K562 (cell line): ENCODE measurements at regions not wholly inside any gene's neighbourhood (a gene's known extent, or its start where the extent isn't known, plus 50 kb on each side); places are given as distances from the start of the nearest gene placed in this dataset.

Experiments
- ATF1 ChIP-seq, 2 experiments: fragments of 450-650 bp in 1 of 2; IDR thresholded peaks; 2 replicates each; pipeline ENCODE4 v1.6.1; 2016; ENCODE audit warnings: missing compliant biosample characterization in 1 of 2, missing genetic modification characterization in 1 of 2
- BRCA1 ChIP-seq, 2 experiments: fragments of 450-650 bp in 1 of 2; sonication (generic) in 1 of 2; formaldehyde crosslinking in 1 of 2; IDR thresholded peaks; 2 replicates each; pipeline versions ENCODE4 v1.5.0 to v1.6.1; 2017 to 2020; ENCODE audit warnings: mild to moderate bottlenecking in 1 of 2, missing genetic modification reagents in 1 of 2
- CHD1 ChIP-seq: fragments of 200-600 bp; sonication (generic); IDR thresholded peaks from one replicate; pipeline ENCODE4 v1.6.1; 2012; ENCODE audit warnings: mild to moderate bottlenecking, moderate library complexity, low read length, inconsistent platforms
- COPS2 ChIP-seq: fragments of 450-650 bp; conservative IDR thresholded peaks from 2 replicates; pipeline ENCODE4 v1.6.1; 2016; ENCODE audit warnings: mild to moderate bottlenecking, moderate library complexity
- E2F3 ChIP-seq: fragments of 250-450 bp; sonication (Bioruptor Pico); IDR thresholded peaks from 2 replicates; pipeline ENCODE4 v1.4.0; 2020; ENCODE audit warnings: mild to moderate bottlenecking
- NR4A1 ChIP-seq, 2 experiments: fragments of 250-450 bp in 1 of 2; fragments of 450-650 bp in 1 of 2; sonication (Bioruptor Pico) in 1 of 2; IDR thresholded peaks; 2 replicates each; pipeline versions ENCODE4 v1.4.0 to v1.6.1; 2016 to 2020; ENCODE audit warnings: mild to moderate bottlenecking in 2 of 2, missing compliant biosample characterization in 1 of 2, missing genetic modification characterization in 1 of 2, moderate library complexity in 1 of 2
- SIX5 ChIP-seq, 2 experiments: IDR thresholded peaks; 2 replicates each; pipeline ENCODE4 v1.6.1; 2011; ENCODE audit warnings: low read length in 2 of 2, borderline replicate concordance in 1 of 2, low read depth in 1 of 2, mild to moderate bottlenecking in 1 of 2, moderate library complexity in 1 of 2; ENCODE audit not compliant: insufficient read depth in 1 of 2
- SREBF1 ChIP-seq: fragments of 150-350 bp; IDR thresholded peaks from 2 replicates; pipeline ENCODE4 v1.6.1; 2014; ENCODE audit warnings: antibody characterized with exemption, low read depth, low read length, borderline replicate concordance
- TBL1XR1 ChIP-seq, 2 experiments: IDR thresholded peaks; 2 replicates each; pipeline ENCODE4 v1.6.1; 2012; ENCODE audit warnings: improper control_type of control experiment in 2 of 2, low read length in 2 of 2, mild to moderate bottlenecking in 1 of 2
- THRB ChIP-seq: fragments of 450-650 bp; formaldehyde crosslinking; conservative IDR thresholded peaks from 2 replicates; pipeline ENCODE4 v1.4.0; 2022; ENCODE audit warnings: mild to moderate bottlenecking, missing genetic modification characterization
- ZFP30 ChIP-seq: fragments of 250-450 bp; sonication (Bioruptor Pico); IDR thresholded peaks from 2 replicates; pipeline ENCODE4 v1.8.0; 2022; ENCODE audit warnings: moderate library complexity, mild to moderate bottlenecking, inconsistent platforms, borderline replicate concordance
- ZFPM2 ChIP-seq: fragments of 250-450 bp; sonication (Bioruptor Pico); IDR thresholded peaks from 2 replicates; pipeline ENCODE4 v1.5.1; 2022; ENCODE audit warnings: mild to moderate bottlenecking
- ZNF445 ChIP-seq: fragments of 250-450 bp; sonication (Bioruptor Pico); IDR thresholded peaks from 2 replicates; pipeline ENCODE4 v1.4.0; 2020; ENCODE audit warnings: low read depth, mild to moderate bottlenecking, moderate library complexity
- ZNF561 ChIP-seq: fragments of 450-650 bp; formaldehyde crosslinking; conservative IDR thresholded peaks from 2 replicates; pipeline ENCODE4 v1.4.0; 2020; ENCODE audit warnings: mild to moderate bottlenecking, moderate library complexity
- ZNF717 ChIP-seq: fragments of 250-450 bp; sonication (Bioruptor Pico); IDR thresholded peaks from 2 replicates; pipeline ENCODE4 v1.5.0; 2021
- ZNF75A ChIP-seq: fragments of 450-650 bp; formaldehyde crosslinking; IDR thresholded peaks from 2 replicates; pipeline ENCODE4 v1.4.0; 2020; ENCODE audit warnings: mild to moderate bottlenecking
- TF ChIP-seq, protein P1 (sequence below): fragments of 250-450 bp; sonication (Bioruptor Pico); IDR thresholded peaks from 2 replicates; pipeline ENCODE4 v1.4.0; 2020
- TF ChIP-seq, protein P2 (sequence below): fragments of 250-450 bp; sonication (Bioruptor Pico); IDR thresholded peaks from 2 replicates; pipeline ENCODE4 v1.4.0; 2020; ENCODE audit warnings: mild to moderate bottlenecking, moderate library complexity
- TF ChIP-seq, protein P3 (sequence below): fragments of 250-450 bp; sonication (Bioruptor Pico); IDR thresholded peaks from 2 replicates; pipeline ENCODE4 v1.8.0; 2022; ENCODE audit warnings: moderate library complexity, mild to moderate bottlenecking, inconsistent platforms

DNA sequence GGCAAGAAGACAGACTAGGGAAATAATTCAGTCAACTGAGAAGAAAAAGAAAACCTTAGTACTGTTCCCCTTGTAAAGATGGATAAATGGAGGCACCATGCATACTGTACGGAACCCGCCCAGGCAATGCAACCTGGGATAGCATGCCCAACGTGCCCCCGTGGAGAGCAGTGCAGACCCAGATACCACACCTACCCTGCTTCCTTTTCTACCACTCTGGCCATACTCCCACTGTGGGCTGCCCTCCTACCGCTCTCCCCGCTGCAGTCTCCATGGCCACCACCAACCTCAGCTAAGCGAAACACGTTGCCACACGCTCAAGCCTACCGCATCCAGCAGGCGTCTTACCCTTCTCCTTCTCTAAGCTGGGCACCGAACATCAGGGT, 117.4 kb upstream of the SERPIND1 start (continued):
- TF ChIP-seq, protein P1, sequence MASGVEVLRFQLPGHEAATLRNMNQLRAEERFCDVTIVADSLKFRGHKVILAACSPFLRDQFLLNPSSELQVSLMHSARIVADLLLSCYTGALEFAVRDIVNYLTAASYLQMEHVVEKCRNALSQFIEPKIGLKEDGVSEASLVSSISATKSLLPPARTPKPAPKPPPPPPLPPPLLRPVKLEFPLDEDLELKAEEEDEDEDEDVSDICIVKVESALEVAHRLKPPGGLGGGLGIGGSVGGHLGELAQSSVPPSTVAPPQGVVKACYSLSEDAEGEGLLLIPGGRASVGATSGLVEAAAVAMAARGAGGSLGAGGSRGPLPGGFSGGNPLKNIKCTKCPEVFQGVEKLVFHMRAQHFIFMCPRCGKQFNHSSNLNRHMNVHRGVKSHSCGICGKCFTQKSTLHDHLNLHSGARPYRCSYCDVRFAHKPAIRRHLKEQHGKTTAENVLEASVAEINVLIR (CRISPR knock-in tag): peak; percentile 12; the same call in 1 of the 2 replicates
- TF ChIP-seq, protein P2, sequence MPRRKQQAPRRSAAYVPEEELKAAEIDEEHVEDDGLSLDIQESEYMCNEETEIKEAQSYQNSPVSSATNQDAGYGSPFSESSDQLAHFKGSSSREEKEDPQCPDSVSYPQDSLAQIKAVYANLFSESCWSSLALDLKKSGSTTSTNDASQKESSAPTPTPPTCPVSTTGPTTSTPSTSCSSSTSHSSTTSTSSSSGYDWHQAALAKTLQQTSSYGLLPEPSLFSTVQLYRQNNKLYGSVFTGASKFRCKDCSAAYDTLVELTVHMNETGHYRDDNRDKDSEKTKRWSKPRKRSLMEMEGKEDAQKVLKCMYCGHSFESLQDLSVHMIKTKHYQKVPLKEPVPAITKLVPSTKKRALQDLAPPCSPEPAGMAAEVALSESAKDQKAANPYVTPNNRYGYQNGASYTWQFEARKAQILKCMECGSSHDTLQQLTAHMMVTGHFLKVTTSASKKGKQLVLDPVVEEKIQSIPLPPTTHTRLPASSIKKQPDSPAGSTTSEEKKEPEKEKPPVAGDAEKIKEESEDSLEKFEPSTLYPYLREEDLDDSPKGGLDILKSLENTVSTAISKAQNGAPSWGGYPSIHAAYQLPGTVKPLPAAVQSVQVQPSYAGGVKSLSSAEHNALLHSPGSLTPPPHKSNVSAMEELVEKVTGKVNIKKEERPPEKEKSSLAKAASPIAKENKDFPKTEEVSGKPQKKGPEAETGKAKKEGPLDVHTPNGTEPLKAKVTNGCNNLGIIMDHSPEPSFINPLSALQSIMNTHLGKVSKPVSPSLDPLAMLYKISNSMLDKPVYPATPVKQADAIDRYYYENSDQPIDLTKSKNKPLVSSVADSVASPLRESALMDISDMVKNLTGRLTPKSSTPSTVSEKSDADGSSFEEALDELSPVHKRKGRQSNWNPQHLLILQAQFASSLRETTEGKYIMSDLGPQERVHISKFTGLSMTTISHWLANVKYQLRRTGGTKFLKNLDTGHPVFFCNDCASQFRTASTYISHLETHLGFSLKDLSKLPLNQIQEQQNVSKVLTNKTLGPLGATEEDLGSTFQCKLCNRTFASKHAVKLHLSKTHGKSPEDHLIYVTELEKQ (CRISPR knock-in tag): no peak
- TF ChIP-seq SREBF1 (no peak; the same call in 1 of the 2 replicates), COPS2 (no peak), ZNF717 (peak; percentile 95; the same call in 1 of the 2 replicates), ZFP30 (CRISPR knock-in tag) (no peak), ZFPM2 (peak; percentile 94), CHD1 (no peak), ZNF445 (no peak), THRB (CRISPR knock-in tag) (peak; percentile 94), ZNF561 (no peak), BRCA1 (IDR thresholded peaks at IDR 0.05) (no peak), BRCA1 (CRISPR knock-in tag; IDR thresholded peaks at IDR 0.05) (0 out of 2 replicates have a peak, but pooled peaks have one; percentile 94), ZNF75A (CRISPR knock-in tag) (no peak), E2F3 (CRISPR knock-in tag) (0 out of 2 replicates have a peak, but pooled peaks have one; percentile 42), ATF1 (CRISPR knock-in tag; IDR thresholded peaks at IDR 0.05) (no peak), ATF1 (tag; IDR thresholded peaks at IDR 0.05) (no peak), TBL1XR1 (IDR thresholded peaks at IDR 0.05; ENCODE audit: low read length in 2 of 2) (peak in 1 of 2 experiments; percentile 83; a peak in 2 of 4 replicates), NR4A1 (CRISPR knock-in tag; IDR thresholded peaks at IDR 0.05) (peak; percentile 92; the same call in 1 of the 2 replicates), NR4A1 (tag; IDR thresholded peaks at IDR 0.05) (no peak), SIX5 (IDR thresholded peaks at IDR 0.05; ENCODE audit: borderline replicate concordance in 1 of 2, insufficient read depth in 1 of 2, low read depth in 1 of 2, low read length in 2 of 2) (0 out of 4 replicates have a peak, but pooled peaks of 1 of the 2 experiments have one; percentile 9)
- TF ChIP-seq, protein P3, sequence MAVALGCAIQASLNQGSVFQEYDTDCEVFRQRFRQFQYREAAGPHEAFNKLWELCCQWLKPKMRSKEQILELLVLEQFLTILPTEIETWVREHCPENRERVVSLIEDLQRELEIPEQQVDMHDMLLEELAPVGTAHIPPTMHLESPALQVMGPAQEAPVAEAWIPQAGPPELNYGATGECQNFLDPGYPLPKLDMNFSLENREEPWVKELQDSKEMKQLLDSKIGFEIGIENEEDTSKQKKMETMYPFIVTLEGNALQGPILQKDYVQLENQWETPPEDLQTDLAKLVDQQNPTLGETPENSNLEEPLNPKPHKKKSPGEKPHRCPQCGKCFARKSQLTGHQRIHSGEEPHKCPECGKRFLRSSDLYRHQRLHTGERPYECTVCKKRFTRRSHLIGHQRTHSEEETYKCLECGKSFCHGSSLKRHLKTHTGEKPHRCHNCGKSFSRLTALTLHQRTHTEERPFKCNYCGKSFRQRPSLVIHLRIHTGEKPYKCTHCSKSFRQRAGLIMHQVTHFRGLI (CRISPR knock-in tag): peak; percentile 9; the same call in 1 of the 2 replicates
